ENCODE measurements at regions not wholly inside any gene's neighbourhood (a gene's known extent, or its start where the extent isn't known, plus 50 kb on each side); places are given as distances from the start of the nearest gene placed in this dataset.

DNA sequence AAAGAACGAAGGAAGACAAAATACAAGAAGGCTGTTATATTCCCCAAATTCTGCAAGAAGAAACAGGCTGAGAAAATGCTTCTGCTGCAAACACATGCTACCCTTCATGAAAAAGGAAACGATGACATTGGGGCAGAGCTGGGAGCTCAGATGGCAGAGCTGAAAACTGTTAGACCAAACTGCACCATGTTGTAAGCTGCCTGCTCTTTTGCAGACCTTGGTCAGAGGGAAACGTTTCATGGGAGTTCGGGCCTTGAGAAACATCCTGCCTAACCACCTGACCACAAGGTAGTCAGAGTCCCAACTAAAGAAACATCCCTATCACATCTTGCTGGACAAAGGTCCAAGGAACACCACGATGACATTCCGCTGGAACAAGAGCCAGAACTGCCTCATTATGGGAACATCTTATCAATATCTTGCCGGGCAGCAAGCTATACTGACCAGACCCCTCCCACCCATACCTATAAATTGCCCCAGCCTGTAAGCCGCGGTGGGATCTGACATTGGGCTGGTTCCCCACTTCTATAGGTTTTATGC, 110.7 kb upstream of the CTSC start:
- DNase-seq (ENCODE audit: low read depth in 4 of 4, low spot score in 3 of 4), result no peak

DNA sequence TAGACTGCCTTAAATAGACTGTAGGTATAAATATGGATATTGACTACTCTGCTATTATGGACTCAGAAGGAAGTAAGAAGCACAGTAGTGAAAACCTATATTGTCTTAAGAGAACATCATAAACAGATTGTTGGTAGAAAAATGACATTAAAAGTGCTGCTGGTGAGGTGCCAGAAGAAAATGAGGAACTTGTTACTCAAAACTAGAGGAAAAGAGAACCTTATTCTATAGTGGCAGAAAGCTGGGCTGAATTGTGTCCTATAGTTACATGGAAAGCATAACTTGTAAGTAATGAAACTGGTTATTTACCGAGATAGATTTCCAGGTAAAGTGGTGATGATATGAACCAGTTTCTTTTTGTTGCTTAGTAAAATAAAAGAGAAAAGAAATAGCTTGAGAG, 109.7 kb upstream of the CTSC start:
- no peak for DNase-seq (ENCODE audit: low read depth in 4 of 4, low spot score in 3 of 4)

DNA sequence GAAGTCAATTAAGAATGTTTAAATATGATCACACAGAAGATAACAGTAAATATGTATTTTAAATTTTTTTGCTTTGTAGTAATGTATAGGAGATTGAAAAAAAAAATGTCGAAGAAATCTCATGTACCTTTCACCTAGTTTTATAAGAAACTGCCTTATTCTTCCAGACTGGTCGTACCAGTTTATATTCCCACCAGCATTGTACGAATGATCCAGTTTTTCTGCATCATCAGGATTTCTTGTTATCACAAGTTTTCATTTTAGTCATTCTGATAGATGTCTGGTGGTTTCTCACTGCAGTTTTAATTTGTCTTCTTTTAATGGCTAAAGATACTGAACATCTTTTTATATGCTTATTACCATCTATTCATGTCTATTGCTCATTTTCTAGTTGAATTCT, 101.8 kb upstream of the CTSC start:
- DNase-seq (ENCODE audit: low read depth in 4 of 4, low spot score in 3 of 4), result no peak

DNA sequence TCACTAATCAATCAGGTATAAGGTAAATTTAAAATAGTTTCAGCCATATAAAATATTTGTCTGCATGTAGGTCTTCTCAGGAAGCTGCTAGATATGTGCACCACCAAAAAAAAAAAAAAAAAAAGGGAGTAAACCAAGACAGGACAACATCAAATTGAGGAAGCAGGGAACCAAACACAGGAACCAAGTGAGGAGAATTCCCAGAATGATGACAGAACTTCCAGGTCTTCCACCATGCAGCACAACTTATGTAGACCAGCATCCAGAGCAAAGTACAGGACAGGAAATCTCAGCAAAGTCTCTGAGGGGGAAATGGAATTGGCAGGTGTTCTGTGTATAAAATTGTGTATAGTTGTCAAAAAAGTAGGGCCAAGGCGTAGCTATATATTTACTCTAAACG, 101.2 kb upstream of the CTSC start:
- no peak for DNase-seq (ENCODE audit: low read depth in 4 of 4, low spot score in 3 of 4)

DNA sequence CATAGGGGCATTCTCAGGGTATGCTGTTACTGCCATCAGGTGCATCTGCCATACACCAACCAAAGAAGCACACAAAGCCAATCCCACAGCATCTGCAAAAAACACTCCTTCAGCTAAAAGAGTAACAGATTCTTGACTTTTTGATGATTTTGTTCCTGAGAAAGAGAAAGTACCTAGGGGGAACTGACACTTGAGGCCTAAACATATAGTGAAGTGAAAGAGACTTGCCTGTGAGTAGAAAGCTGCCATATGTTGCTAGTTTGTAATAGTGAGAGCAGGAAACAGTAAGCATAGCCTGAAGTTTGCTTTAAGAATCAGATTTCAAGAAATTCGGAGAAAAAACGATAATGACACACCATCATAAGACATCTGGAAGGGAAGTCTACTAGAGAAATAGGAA, 97.9 kb upstream of the CTSC start:
- DNase-seq (ENCODE audit: low read depth in 4 of 4, low spot score in 3 of 4), result no peak

DNA sequence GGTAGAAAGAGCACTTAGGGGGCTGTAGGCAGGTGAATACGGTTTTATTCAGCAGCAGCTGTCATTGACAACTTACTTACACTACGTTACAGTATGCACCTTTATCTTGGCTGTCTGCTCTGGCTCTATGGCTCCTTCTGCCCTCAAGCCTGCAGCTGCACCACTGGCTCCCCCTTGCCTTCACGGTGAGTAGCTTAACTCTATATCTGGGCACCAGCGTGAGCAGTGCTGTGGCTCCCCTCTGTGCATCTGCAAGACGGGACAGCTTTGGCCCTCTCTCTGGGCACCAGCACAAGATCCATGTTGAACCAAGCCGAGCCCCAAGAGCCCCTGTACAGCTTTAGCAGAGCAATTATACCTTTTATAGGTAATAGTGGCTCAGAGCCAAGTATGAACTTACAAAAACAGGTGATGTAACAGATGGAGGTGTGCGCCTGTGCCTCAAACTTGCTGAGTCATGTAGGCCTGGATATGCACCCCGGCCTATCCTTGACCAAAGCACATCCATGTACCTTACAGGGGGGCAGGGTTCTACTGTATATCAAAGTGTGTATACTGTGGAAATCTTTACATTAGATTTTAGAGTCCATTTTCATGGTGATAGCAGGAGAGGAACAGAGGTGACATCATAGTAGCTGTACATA, 96.9 kb upstream of the CTSC start:
- DNase-seq (ENCODE audit: low read depth in 4 of 4, low spot score in 3 of 4), result no peak

DNA sequence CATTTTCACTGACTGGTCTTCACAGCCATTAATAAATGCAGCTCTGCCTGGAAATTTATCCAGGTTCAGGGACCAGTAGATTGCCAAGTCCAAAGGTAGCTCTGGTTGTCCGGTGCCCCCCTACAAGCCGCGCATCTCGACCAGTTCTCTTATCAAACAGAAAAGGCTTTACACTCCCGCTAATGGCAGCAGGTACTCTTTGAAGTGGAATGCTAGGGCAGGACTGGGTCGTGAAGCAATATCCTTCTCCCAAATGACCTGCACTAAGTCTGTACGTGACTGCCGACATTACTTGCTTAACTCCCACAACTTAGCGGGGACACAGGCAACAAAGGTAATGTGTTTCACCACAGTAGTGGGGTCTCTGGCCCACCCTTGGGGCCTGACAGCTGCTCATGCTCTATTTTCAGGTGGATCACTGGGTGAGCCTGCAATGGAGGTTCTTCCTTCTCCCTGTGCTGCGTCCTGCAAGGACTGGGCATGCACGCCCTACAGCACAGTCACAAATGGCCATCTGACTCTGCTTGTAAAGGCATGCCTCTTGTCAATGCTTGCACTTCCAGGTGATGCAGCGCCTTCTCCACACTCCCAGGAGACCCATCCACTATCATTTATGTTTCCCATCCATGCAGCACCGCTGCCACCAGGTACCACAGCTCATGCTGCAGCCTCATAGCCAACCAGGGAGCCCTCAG, 96.1 kb upstream of the CTSC start:
- no peak for DNase-seq (ENCODE audit: low read depth in 4 of 4, low spot score in 3 of 4)

DNA sequence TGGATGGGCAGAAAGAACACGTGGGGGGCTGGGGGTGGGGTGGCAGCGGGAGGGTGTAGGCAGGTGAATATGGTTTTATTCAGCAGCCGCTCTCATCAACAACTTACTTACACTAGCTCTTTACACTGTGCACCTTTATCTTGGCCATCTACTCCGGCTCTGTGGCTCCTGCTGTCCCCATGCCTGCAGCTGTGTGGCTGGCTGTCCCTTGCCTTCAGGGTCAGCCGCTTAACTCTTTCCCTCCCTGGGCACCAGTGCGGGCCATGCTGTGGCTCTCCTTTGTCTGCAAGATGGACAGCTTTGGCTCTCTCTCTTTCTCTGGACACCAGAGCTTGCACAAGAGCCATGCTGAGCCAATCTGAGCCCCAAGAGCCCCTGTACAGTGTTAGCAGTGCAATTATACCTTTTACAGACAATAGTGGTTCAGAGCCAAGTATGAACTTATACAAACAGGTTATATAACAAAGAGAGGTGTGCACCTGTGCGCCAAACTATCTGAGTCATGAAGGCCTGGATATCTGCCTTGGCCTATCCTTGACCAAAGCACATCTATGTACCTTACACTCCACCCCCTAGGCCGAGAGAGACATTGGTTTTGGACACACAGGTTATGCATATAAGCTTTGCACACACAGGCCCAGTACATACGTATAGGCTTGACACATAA, 94.3 kb upstream of the CTSC start:
- DNase-seq (ENCODE audit: low read depth in 4 of 4, low spot score in 3 of 4), result no peak

DNA sequence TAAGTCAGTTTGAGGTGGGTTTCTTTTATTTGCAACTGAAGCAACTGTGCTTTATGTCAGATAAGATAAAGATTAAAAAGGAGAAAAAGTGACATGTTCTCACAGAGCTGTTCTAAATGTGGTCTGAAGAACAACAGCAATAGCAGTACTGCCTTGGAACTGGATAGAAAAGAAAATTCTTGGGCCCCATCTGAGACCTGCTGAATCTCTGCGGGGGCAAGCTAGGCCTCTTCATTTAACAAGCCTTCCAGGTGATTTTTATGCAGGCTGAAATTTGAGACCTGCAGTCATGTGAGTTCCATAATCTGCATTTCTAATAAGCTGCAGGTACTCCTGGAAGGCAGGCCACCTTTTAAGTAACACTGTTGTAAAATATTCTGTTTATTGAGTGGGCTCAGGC, 91.4 kb upstream of the CTSC start:
- no peak for DNase-seq (ENCODE audit: low read depth in 4 of 4, low spot score in 3 of 4)

DNA sequence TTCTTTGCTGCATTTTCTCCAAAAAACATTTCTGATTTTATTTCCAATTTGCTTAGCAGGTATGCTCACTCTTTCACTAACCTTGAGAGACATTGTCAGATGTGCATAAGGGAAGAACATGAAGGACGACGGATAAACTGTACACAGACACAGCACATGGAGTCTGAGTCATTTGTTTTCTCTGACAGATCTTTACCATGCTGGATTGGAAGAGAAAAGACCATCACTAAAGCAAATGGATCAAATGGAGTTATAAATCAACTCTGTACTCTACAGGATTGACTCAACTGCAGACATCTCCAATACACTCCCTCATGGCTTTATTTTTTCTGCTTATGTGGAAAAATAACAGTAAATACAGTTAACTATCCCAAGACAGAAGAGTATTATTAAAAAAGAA, 90.2 kb upstream of the CTSC start:
- no peak for DNase-seq (ENCODE audit: low read depth in 4 of 4, low spot score in 3 of 4)

DNA sequence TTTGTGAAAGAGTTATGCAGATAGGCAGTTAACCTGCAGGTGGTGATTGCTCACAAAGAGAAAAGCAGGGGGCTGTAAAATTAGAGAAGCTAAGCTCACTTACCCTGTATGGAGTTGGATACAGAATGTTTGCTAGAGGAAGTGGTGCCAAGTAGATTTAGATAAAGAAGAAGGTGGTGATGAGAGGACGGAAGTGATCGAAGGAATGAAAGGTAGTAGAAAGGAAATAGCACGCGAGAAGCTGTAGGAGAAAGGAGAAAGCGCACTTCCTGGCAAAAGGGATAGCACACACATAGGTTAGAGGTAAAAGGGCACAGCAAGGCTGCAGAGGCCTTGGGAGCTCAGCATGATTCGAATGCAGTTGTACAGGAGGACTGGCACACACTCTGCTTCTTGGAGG, 87.3 kb upstream of the CTSC start:
- no peak for DNase-seq (ENCODE audit: low read depth in 4 of 4, low spot score in 3 of 4)

DNA sequence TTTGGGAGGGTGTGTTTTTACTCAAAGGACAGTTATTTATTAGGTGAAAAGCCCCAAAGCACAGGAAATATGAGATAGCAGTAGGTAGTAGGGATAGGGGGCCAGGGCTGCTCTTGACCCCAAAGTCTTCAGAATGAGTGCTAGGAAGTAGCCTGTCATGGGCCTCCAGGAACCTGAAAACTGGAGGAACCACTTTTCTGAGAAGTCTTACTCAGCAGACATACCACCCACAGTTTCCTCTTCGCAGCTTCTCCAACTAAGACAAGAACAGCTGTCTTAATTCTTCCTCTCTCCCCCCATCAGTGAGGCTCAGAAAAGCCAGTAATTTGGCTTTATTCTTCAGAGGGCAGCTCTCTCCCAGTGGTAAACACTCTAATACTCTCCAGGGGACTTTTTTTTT, 84.0 kb upstream of the CTSC start:
- no peak for DNase-seq (ENCODE audit: low read depth in 4 of 4, low spot score in 3 of 4)

DNA sequence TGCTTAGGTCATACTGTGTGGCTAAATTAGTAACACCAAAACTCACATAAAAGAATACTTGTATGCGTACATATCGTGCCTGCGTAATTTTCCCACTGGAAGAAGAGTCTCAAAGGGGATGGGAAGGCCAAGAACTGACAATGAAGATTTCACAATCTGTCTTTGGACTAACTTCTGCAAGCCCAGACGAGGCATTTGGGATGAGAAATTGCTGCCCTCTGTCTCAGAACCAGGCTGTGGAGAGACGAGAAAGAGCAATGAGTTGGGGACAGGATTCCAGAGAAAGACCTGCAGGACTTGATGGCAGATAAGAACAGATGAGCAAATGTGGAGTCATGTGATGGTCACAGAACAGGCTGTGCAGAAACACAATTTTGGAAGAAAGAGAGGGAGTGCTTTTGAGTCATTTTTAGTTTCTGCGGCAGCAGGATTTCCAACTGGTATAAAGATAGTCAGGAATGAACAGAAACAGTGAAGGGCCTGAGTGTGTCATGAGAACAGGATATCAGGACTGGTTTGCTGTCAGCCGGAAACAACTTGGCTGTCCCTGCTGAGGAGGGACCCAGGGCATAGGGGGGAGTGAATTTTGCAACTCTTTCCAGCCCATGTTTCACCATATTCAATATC, 82.7 kb upstream of the CTSC start:
- no peak for DNase-seq (ENCODE audit: low read depth in 4 of 4, low spot score in 3 of 4)

DNA sequence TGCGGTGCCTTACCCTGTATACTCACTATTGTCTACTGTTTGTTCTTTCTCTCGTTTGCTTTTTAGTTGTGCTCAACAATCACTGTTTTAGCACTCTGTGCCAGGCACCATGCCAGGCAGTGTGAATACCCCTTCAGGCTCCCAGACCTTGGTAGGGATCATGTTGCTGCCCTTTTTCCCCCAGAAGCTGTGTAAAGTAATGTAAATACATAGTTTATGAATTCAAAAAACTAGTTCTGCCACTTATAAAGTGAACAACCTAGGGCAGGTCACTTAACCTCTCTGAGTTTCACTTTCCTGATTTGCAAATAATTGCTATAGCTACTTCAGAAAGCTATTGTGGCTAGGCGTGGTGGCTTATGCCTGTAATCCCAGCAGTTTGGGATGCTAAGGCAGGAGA, 81.0 kb upstream of the CTSC start:
- DNase-seq (ENCODE audit: low read depth in 4 of 4, low spot score in 3 of 4), result no peak

DNA sequence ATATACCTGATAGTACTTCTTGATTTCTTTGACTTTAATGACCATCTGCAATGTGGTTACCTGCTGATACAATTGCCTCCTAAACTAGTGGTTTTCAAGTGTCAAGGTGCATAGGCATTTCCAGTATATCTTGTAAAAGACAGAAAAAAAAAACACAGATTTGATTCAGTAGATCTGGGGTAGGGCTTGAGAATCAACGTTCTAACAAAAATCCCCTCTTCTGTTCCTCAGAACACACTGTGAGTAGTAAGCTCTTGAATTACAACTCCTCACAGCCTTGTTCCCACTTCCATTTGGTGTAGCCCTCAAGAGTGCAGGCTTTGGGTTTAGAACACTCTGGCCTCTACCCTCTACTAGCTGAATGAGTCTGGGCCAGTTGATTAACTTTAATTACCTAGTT, 78.0 kb upstream of the CTSC start:
- no peak for DNase-seq (ENCODE audit: low read depth in 4 of 4, low spot score in 3 of 4)

DNA sequence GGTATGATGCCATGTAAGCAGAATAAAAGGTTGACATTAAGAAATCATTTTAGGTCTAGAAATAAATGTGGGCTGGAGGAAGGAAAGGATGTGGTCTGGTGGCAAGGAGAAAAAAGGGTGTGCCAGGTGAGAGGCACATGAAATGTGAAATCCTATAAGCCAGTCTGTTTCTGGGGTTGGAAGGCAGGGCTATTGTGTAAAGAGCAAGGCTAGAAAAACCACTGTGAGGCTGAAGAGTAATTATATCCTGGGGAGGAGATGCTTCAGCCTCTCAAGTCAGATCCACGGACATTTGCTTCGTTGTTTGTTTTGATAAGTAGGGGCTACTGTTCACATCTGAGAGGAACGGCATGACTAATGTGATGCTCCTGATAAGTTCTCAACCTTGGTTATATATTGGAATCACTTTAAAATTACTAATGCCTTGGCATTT, 77.5 kb upstream of the CTSC start:
- DNase-seq (ENCODE audit: low read depth in 4 of 4, low spot score in 3 of 4), result no peak

DNA sequence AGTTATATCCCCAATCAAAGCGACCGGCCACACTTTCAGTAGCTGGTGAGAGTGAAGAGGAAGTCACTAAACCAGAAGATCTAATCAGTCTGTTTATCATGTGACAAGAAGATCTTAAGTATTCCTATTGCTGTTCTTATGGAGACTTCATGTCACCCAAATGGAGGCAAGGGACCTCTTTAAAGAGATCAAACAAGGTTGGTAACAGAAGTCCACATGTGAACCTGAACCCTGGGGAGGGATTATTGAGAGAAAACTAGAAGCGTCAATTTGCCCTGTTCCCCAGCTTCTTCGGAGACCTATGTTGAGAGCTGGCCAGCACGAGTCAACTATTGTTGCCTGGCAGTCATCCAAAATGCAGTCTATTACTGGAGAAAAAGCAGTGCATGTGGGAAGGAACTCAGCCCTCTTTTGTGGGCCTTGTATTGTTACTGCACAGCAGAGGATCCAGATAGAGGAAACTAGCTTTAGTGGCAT, 76.9 kb upstream of the CTSC start:
- peak; percentile 32 to 47 (median 40) for DNase-seq (ENCODE audit: low read depth in 4 of 4, low spot score in 3 of 4)

DNA sequence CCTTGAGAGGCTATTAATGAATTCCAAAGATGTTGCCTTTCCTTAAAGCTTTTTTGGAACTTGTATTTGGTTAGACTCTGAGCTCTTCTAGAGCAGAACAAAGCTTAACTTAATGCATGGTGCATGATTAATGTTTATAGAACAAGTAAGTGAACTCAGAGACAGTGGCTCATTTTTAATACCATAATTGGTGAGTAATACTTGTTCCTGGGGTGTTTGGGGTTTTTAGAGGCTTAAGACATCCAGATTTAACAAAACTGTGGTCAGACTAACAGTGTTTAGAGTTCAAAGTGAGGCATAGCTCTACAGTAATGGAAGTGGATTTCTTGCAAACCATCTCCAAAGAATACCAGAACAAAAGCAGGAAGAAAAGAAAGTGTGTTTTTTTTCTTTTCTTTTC, 73.7 kb upstream of the CTSC start:
- DNase-seq (ENCODE audit: low read depth in 4 of 4, low spot score in 3 of 4), result no peak

DNA sequence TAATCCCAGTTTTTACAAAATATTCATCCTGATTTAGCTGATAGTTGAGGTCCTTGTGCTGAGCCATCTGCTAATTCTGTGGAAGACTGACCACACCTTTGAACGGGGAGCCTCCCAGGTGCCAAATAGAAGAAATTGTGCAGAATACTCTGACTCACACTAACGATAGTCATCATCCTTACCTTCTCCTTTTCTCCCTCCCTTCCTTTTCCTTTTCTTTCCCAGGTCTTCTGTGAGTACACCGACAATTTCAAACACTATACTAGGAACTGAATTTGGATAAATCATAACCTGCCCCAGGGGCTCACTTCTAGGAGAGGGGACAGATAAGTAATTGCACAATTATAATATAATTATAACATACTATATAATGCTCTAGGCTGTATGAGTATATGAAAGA, 73.1 kb upstream of the CTSC start:
- DNase-seq (ENCODE audit: low read depth in 4 of 4, low spot score in 3 of 4), result no peak

DNA sequence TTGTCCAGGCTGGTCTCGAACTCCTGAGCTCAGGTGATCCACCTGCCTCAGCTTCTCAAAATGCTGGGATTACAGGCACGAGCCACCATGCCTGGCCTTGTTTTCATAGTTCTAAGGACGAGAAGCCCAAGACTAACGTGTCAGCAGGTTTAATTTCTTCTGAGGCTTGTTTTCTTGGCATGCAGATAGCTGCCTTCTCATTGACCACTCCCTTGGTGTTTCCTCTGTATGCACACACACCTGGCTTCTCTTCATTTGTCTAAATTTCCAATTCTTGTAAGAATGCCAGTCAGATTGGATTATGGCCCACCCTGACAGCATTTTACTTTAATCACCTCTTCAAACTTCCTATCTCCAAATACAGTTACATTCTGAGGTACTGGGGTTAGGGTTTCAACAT, 72.5 kb upstream of the CTSC start:
- no peak for DNase-seq (ENCODE audit: low read depth in 4 of 4, low spot score in 3 of 4)

DNA sequence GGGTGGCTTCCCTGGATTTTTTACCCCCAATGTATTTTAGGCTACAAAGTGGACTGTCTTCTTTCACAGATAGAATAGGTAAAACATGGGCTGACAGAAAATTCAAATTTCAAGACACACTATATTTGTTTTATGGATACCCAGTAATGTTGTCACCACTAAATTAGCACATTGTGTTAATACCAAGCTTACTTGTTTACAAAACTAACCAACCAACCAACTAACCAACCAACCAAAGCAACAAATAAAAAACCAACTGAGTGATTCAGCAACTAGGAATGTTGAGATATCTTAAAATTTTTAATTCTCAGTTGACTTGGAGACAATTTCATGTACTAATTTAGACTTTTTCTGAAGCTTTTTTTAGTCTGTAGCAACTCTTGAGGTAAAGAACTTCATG, 69.3 kb upstream of the CTSC start:
- no peak for DNase-seq (ENCODE audit: low read depth in 4 of 4, low spot score in 3 of 4)

Data from right renal pelvis (tissue), 4 donors.